Mesodermal cell (in vitro differentiated cells): ENCODE measurements at regions not wholly inside any gene's neighbourhood (a gene's known extent, or its start where the extent isn't known, plus 50 kb on each side); places are given as distances from the start of the nearest gene placed in this dataset.

Source experiments
- H3K27ac ChIP-seq: 2 replicates; pipeline ENCODE4 v1.7.0; 2013; ENCODE audit warnings: mild to moderate bottlenecking, low read depth, low read length, moderate library complexity; ENCODE audit not compliant: severe bottlenecking
- H3K36me3 ChIP-seq: 2 replicates; pipeline ENCODE4 v1.7.1; 2013; ENCODE audit warnings: mild to moderate bottlenecking, low read length, moderate library complexity; ENCODE audit not compliant: control insufficient read depth, insufficient read depth
- H3K4me1 ChIP-seq: one replicate; pipeline ENCODE4 v1.7.1; 2013; ENCODE audit warnings: mild to moderate bottlenecking, low read length; ENCODE audit not compliant: insufficient read depth, control insufficient read depth, poor library complexity, severe bottlenecking
- H3K4me3 ChIP-seq: 2 replicates; pipeline ENCODE4 v1.7.0; 2013; ENCODE audit warnings: low read length, control low read depth, mild to moderate bottlenecking; ENCODE audit not compliant: insufficient read depth, poor library complexity, severe bottlenecking; ENCODE audit errors: extremely low read depth
- H3K9me3 ChIP-seq: 2 replicates; pipeline ENCODE4 v1.7.1; 2013; ENCODE audit warnings: mild to moderate bottlenecking, low read length, moderate library complexity; ENCODE audit not compliant: control insufficient read depth
- WGBS, 2 experiments: methylation state at CpG; one replicate each; pipeline ENCODE4 v1.1.5; 2013; ENCODE audit warnings: missing lambda C conversion rate in 2 of 2; ENCODE audit not compliant: insufficient coverage in 2 of 2; 5-methylcytosine and 5-hydroxymethylcytosine counted together

GRCh38 chr18:25727281-25727985, 363.0 kb downstream of the SS18 start:
- Histone ChIP-seq H3K4me3 (no peak overlapping the region), H3K9me3 (no peaks in the 10 kb centered on the region), H3K36me3 (no peaks in the 10 kb centered on the region), H3K27ac (no peak overlapping the region), H3K4me1 (peaks cover 3% of the 10 kb centered on the region)
- WGBS, 2 experiments, result 89 to 100% methylated on average over 1 to 3 of the region's 5 CpGs

DNA sequence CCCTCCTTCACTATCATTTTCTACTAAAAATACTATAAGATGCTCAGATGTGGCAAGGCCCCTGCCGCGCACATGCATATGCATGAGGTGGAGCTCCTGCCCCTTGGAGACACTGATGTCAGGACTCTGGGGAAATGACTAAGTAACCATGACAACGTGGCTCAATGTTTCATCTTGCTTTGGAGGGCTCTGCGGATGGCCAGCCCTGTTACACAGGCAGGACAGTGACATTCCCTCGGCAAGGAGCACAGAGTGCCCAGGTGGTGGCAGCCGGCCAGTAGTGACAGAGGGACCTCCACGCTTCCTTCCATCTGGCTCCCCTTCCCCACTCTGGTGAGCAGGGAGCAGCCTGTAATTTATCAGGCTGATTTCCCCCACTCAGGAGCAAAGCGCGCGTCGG, 364.1 kb downstream of the SS18 start:
- peaks cover 3% of the 10 kb centered on the region for H3K4me1 ChIP-seq
- H3K9me3 ChIP-seq, result no peaks in the 10 kb centered on the region
- H3K4me3 ChIP-seq, result no peak overlapping the region
- H3K27ac ChIP-seq, result peak overlapping the region; percentile 62
- WGBS, 2 experiments, result 75 to 76% methylated on average over 5 to 7 of the region's 11 CpGs
- no peaks in the 10 kb centered on the region for H3K36me3 ChIP-seq

GRCh38 chr18:25725501-25725900, 364.9 kb downstream of the SS18 start:
- Histone ChIP-seq H3K4me1 (peaks cover 3% of the 10 kb centered on the region), H3K36me3 (no peaks in the 10 kb centered on the region), H3K4me3 (no peak overlapping the region), H3K9me3 (no peaks in the 10 kb centered on the region), H3K27ac (no peak overlapping the region)
- 83% methylated on average over 1 of the region's 2 CpGs; no CpG with 5 or more reads in 1 of the 2 experiments for WGBS, 2 experiments

- H3K4me1 ChIP-seq, result peaks cover 3% of the 10 kb centered on the region
- H3K27ac ChIP-seq, result no peak overlapping the region
- H3K9me3 ChIP-seq, result no peaks in the 10 kb centered on the region
- 84 to 100% methylated on average over 2 of the region's 4 CpGs for WGBS, 2 experiments
- H3K36me3 ChIP-seq, result no peaks in the 10 kb centered on the region
- H3K4me3 ChIP-seq, result no peak overlapping the region
Measured at GRCh38 chr18:25724997-25725396, 365.4 kb downstream of the SS18 start.

DNA sequence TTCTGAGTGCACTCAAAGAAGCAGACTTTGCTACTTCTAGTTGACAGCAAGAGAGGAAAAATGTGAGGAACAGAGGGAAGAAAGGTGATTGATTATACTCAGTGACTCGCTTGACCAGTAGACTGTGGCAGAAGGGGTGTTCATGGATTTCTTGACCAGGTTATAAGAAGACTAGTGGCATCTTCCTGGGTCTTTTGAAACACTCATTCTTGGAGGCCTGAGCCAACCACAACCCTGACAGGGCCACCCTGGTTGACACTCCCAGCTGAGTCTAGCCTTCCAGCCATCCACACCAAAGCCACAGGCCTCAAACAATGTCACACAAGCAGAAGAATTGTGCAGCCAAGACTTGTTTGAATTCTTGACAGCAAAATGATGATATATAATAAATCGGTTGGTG, 366.3 kb downstream of the SS18 start:
- peaks cover 3% of the 10 kb centered on the region for H3K4me1 ChIP-seq
- no peak overlapping the region for H3K27ac ChIP-seq
- H3K9me3 ChIP-seq, result no peaks in the 10 kb centered on the region

GRCh38 chr18:25713103-25713502, 361.1 kb upstream of the ZNF521 start:
- Histone ChIP-seq H3K4me3 (no peak overlapping the region), H3K4me1 (no peaks in the 10 kb centered on the region), H3K36me3 (no peaks in the 10 kb centered on the region), H3K27ac (no peak overlapping the region), H3K9me3 (peaks cover 3% of the 10 kb centered on the region)
- whole genome bisulfite sequencing, 2 experiments, result 80 to 100% methylated on average over 1 of the region's 4 CpGs

More for the DNA sequence above, 366.3 kb downstream of the SS18 start:
- H3K36me3 ChIP-seq, result no peaks in the 10 kb centered on the region
- H3K4me3 ChIP-seq, result no peak overlapping the region
- WGBS, 2 experiments, result 89 to 94% methylated on average over 2 of the region's 2 CpGs

DNA sequence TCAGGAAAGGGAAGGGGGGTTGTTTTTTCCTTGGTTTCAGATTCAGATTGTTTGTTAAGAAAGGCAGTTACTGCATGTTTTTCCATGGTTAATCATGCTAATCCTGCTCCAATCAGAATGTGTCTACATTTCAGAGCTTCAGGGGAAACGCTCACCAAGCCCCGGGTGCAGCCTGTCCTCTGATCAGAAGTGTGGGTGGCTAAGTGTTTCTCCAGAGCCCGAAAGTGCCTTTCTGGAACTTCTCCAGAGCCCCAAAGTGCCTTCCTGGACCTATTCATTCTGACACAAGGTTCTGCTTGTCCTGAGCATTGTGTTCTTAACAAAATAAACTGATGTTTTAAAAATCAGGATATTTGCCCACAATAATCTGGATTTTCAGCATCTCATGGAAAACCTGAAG, 359.0 kb upstream of the ZNF521 start:
- peaks cover 3% of the 10 kb centered on the region for H3K9me3 ChIP-seq
- H3K27ac ChIP-seq, result no peak overlapping the region
- no peaks in the 10 kb centered on the region for H3K36me3 ChIP-seq
- H3K4me3 ChIP-seq, result no peak overlapping the region
- 86% methylated on average over 3 of the region's 3 CpGs for WGBS, 2 experiments
- no peaks in the 10 kb centered on the region for H3K4me1 ChIP-seq

GRCh38 chr18:25705650-25706049, 353.7 kb upstream of the ZNF521 start:
- Histone ChIP-seq H3K4me3 (no peak overlapping the region), H3K27ac (no peak overlapping the region), H3K9me3 (no peaks in the 10 kb centered on the region), H3K36me3 (no peaks in the 10 kb centered on the region), H3K4me1 (no peaks in the 10 kb centered on the region)
- 50 to 100% methylated on average over 1 of the region's 2 CpGs for WGBS, 2 experiments

DNA sequence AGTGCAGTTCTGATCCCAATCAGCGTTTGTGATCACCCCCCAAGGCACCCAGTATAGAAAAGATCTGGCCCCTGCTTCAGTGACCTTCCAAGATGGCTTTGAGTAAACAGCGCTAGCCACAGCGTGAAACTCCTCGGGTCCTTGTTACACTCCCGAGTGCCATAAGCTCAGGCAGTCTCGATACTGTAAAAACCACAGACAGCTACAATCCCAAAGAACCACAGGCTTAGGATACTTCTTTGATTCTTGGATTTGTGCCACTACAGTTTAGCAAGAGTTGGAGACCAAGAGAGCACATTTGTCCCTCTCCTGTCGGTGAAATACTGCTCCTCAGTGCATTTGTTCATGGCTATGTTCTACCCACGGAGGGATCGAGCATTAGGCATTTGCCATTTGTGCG, 352.5 kb upstream of the ZNF521 start:
- Histone ChIP-seq H3K4me1 (no peaks in the 10 kb centered on the region), H3K9me3 (no peaks in the 10 kb centered on the region), H3K36me3 (no peaks in the 10 kb centered on the region), H3K27ac (no peak overlapping the region), H3K4me3 (no peak overlapping the region)
- WGBS, 2 experiments, result 84 to 87% methylated on average over 6 to 10 of the region's 10 CpGs

GRCh38 chr18:25704071-25704470, 352.1 kb upstream of the ZNF521 start:
- WGBS, 2 experiments, result 86 to 88% methylated on average over 3 to 6 of the region's 6 CpGs
- no peak overlapping the region for H3K4me3 ChIP-seq
- H3K4me1 ChIP-seq, result no peaks in the 10 kb centered on the region
- no peaks in the 10 kb centered on the region for H3K9me3 ChIP-seq
- no peaks in the 10 kb centered on the region for H3K36me3 ChIP-seq
- no peak overlapping the region for H3K27ac ChIP-seq

DNA sequence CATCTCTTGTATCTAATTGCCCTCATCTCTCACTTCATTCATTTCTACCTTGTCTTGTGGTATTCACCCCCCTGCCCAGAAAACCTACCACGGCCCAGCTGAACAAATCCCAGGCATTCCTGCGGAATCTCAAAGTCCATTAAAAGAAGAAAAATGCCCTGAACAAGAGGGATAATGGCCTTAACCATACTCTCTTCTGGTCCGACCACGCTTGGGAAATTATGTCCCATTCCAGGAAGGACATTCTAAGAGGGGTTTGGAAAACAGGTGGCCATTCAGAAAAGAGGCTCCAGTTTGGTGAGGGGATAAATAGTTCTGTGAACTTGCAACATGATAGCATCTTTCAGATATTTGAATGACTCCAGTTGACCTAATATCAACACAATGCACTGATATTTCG, 349.9 kb upstream of the ZNF521 start:
- no peak overlapping the region for H3K27ac ChIP-seq
- WGBS, 2 experiments, result 80 to 100% methylated on average over 1 to 3 of the region's 5 CpGs
- no peaks in the 10 kb centered on the region for H3K9me3 ChIP-seq
- H3K4me3 ChIP-seq, result no peak overlapping the region
- H3K36me3 ChIP-seq, result no peaks in the 10 kb centered on the region
- H3K4me1 ChIP-seq, result no peaks in the 10 kb centered on the region
